Neural cell (in vitro differentiated cells): ENCODE measurements at regions not wholly inside any gene's neighbourhood (a gene's known extent, or its start where the extent isn't known, plus 50 kb on each side); places are given as distances from the start of the nearest gene placed in this dataset.

Experiments used
- H2AFZ ChIP-seq: fragments of 200-600, 300-800 bp; sonication (generic), shearing (Covaris generic); 2 replicates; pipeline ENCODE4 v1.6.0; 2014; ENCODE audit warnings: low read depth, mild to moderate bottlenecking, antibody characterized with exemption, low read length, moderate library complexity
- H3F3A ChIP-seq: fragments of 200-600 bp; shearing (Covaris generic); 2 replicates; pipeline ENCODE4 v1.6.1; 2016; ENCODE audit warnings: mild to moderate bottlenecking, moderate library complexity, mixed read lengths, antibody characterized with exemption, low read length; ENCODE audit not compliant: insufficient read depth, poor library complexity, severe bottlenecking
- H3K27ac ChIP-seq: fragments of 200-600, 300-800 bp; sonication (generic), shearing (Covaris generic); 2 replicates; pipeline ENCODE4 v1.5.1; 2014; ENCODE audit warnings: mild to moderate bottlenecking, low read length, moderate library complexity
- H3K27me3 ChIP-seq: fragments of 300-800, 200-600 bp; sonication (generic), shearing (Covaris generic); 2 replicates; pipeline ENCODE4 v1.6.0; 2014; ENCODE audit warnings: mild to moderate bottlenecking, low read depth, low read length, moderate library complexity; ENCODE audit not compliant: insufficient read depth
- H3K36me3 ChIP-seq: fragments of 300-800, 200-600 bp; sonication (generic), shearing (Covaris generic); 2 replicates; pipeline ENCODE4 v1.5.1; 2014; ENCODE audit warnings: mild to moderate bottlenecking, antibody characterized with exemption, low read length, moderate library complexity; ENCODE audit not compliant: insufficient read depth
- H3K4me2 ChIP-seq: fragments of 300-800, 200-600 bp; sonication (generic), shearing (Covaris generic); 2 replicates; pipeline ENCODE4 v1.6.0; 2014; ENCODE audit warnings: mild to moderate bottlenecking, low read length
- H3K4me3 ChIP-seq: fragments of 300-800, 200-600 bp; sonication (generic), shearing (Covaris generic); 2 replicates; pipeline ENCODE4 v1.5.1; 2014; ENCODE audit warnings: mild to moderate bottlenecking, low read length, moderate library complexity
- H3K79me2 ChIP-seq: fragments of 200-600 bp; shearing (Covaris generic); replicated peaks from 2 replicates; pipeline ENCODE4 v1.6.0; 2014; ENCODE audit warnings: mild to moderate bottlenecking, low read length, moderate library complexity; ENCODE audit not compliant: insufficient read depth
- H3K9ac ChIP-seq: fragments of 300-800, 200-600 bp; sonication (generic), shearing (Covaris generic); 2 replicates; pipeline ENCODE4 v1.6.1; 2016; ENCODE audit warnings: mild to moderate bottlenecking, low read length, mixed read lengths
- H3K9me2 ChIP-seq: fragments of 200-600 bp; shearing (Covaris generic); 2 replicates; pipeline ENCODE4 v1.6.1; 2016; ENCODE audit warnings: mild to moderate bottlenecking, low read length, mixed read lengths; ENCODE audit not compliant: insufficient read depth
- H3K9me3 ChIP-seq: fragments of 200-600, 300-800 bp; sonication (generic), shearing (Covaris generic); 2 replicates; pipeline ENCODE4 v1.6.1; 2016; ENCODE audit warnings: mild to moderate bottlenecking, mixed run types, low read length, moderate library complexity, mixed read lengths
- H4K20me1 ChIP-seq: fragments of 200-600 bp; shearing (Covaris generic); 2 replicates; pipeline ENCODE4 v1.6.1; 2016; ENCODE audit warnings: mild to moderate bottlenecking, mixed run types; ENCODE audit not compliant: insufficient read depth
- EP300 ChIP-seq: fragments of 450-650 bp; conservative IDR thresholded peaks from 2 replicates; pipeline ENCODE4 v1.6.1; 2014; ENCODE audit warnings: antibody characterized with exemption, mild to moderate bottlenecking, moderate library complexity; ENCODE audit not compliant: poor library complexity, severe bottlenecking
- EZH2 ChIP-seq: fragments of 200-600, 300-800 bp; shearing (Covaris generic), sonication (generic); IDR thresholded peaks from 2 replicates; pipeline ENCODE4 v1.6.1; 2014; ENCODE audit warnings: antibody characterized with exemption, low read length, borderline replicate concordance, mild to moderate bottlenecking; ENCODE audit not compliant: insufficient read depth, poor library complexity, severe bottlenecking
- MXI1 ChIP-seq: fragments of 450-650 bp; conservative IDR thresholded peaks from 2 replicates; pipeline ENCODE4 v1.6.1; 2014; ENCODE audit warnings: antibody characterized with exemption, mild to moderate bottlenecking; ENCODE audit not compliant: poor library complexity, severe bottlenecking
- POLR2AphosphoS5 ChIP-seq: IDR thresholded peaks from 2 replicates; pipeline ENCODE4 v1.6.1; 2012
- RAD21 ChIP-seq: fragments of 450-650 bp; conservative IDR thresholded peaks from 2 replicates; pipeline ENCODE4 v1.6.1; 2014; ENCODE audit warnings: antibody characterized with exemption, mild to moderate bottlenecking, moderate library complexity
- SMC3 ChIP-seq: fragments of 450-650 bp; conservative IDR thresholded peaks from 2 replicates; pipeline ENCODE4 v1.6.1; 2014; ENCODE audit warnings: antibody characterized with exemption, mild to moderate bottlenecking, moderate library complexity; ENCODE audit not compliant: poor library complexity
- TAF1 ChIP-seq: IDR thresholded peaks from 2 replicates; pipeline ENCODE4 v1.6.1; 2012; ENCODE audit warnings: low read depth
- TF ChIP-seq, protein P1 (sequence below): fragments of 450-650 bp; IDR thresholded peaks from 2 replicates; pipeline ENCODE4 v1.5.1; 2014; ENCODE audit warnings: antibody characterized with exemption, mild to moderate bottlenecking, moderate library complexity; ENCODE audit not compliant: poor library complexity, severe bottlenecking
- TF ChIP-seq, protein P2 (sequence below): IDR thresholded peaks from 2 replicates; pipeline ENCODE4 v1.6.1; 2012; ENCODE audit warnings: borderline replicate concordance

DNA sequence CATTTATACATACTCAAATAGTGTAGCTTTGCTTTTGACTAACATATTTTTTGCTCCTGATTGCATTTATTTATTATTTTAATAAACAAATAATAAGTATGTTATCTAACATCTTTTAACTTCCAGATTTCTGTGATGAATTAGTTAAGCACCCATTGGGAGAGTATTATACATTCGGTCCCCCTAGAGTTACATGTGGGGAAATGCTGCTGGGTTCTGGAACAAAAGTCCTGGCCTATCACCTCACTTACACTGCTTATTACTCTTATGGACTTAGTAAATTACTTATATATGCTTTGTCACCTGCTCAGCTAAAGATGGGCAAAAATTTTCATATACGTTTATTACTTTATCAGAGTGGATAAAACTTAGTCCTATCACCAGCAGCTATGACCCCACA, 1163.0 kb downstream of the FAM181B start:
- Histone ChIP-seq H2AFZ (no peak overlapping the region), H3K36me3 (no peaks in the 10 kb centered on the region), H3K79me2 (no peaks in the 10 kb centered on the region), H3K27me3 (no peaks in the 10 kb centered on the region), H3K9ac (no peak overlapping the region), H3F3A (no peaks in the 10 kb centered on the region), H3K27ac (no peak overlapping the region), H3K9me2 (no peaks in the 10 kb centered on the region), H3K4me3 (no peak overlapping the region), H3K4me2 (no peak overlapping the region), H4K20me1 (no peaks in the 10 kb centered on the region), H3K9me3 (no peaks in the 10 kb centered on the region)
- TF ChIP-seq, protein P1, sequence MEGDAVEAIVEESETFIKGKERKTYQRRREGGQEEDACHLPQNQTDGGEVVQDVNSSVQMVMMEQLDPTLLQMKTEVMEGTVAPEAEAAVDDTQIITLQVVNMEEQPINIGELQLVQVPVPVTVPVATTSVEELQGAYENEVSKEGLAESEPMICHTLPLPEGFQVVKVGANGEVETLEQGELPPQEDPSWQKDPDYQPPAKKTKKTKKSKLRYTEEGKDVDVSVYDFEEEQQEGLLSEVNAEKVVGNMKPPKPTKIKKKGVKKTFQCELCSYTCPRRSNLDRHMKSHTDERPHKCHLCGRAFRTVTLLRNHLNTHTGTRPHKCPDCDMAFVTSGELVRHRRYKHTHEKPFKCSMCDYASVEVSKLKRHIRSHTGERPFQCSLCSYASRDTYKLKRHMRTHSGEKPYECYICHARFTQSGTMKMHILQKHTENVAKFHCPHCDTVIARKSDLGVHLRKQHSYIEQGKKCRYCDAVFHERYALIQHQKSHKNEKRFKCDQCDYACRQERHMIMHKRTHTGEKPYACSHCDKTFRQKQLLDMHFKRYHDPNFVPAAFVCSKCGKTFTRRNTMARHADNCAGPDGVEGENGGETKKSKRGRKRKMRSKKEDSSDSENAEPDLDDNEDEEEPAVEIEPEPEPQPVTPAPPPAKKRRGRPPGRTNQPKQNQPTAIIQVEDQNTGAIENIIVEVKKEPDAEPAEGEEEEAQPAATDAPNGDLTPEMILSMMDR: no peak
- TF ChIP-seq SMC3 (no peak), POLR2AphosphoS5 (no peak), EP300 (no peak), TAF1 (no peak), EZH2 (no peak), RAD21 (no peak), MXI1 (no peak)
- TF ChIP-seq, protein P2, sequence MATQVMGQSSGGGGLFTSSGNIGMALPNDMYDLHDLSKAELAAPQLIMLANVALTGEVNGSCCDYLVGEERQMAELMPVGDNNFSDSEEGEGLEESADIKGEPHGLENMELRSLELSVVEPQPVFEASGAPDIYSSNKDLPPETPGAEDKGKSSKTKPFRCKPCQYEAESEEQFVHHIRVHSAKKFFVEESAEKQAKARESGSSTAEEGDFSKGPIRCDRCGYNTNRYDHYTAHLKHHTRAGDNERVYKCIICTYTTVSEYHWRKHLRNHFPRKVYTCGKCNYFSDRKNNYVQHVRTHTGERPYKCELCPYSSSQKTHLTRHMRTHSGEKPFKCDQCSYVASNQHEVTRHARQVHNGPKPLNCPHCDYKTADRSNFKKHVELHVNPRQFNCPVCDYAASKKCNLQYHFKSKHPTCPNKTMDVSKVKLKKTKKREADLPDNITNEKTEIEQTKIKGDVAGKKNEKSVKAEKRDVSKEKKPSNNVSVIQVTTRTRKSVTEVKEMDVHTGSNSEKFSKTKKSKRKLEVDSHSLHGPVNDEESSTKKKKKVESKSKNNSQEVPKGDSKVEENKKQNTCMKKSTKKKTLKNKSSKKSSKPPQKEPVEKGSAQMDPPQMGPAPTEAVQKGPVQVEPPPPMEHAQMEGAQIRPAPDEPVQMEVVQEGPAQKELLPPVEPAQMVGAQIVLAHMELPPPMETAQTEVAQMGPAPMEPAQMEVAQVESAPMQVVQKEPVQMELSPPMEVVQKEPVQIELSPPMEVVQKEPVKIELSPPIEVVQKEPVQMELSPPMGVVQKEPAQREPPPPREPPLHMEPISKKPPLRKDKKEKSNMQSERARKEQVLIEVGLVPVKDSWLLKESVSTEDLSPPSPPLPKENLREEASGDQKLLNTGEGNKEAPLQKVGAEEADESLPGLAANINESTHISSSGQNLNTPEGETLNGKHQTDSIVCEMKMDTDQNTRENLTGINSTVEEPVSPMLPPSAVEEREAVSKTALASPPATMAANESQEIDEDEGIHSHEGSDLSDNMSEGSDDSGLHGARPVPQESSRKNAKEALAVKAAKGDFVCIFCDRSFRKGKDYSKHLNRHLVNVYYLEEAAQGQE: no peak

DNA sequence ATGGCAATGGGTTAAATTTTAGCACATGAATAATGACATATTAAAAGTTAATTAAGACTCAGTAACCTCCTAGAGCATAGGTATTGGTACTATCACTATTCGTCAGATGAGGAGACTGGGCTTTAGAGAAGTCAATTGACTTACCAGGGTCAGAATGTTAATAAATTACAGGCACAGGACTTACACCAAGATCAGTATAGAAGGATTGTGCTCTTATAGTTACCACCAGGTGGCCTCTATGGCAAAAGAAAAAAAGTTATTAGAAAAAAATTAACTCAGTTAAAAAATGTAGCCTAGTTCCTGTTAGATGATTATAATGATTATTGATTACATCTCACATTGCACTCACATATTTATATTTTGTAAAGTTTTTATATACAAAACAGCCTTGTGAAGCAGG, 1163.7 kb downstream of the FAM181B start:
- Histone ChIP-seq H3K9ac (no peak overlapping the region), H3K9me2 (no peaks in the 10 kb centered on the region), H3K79me2 (no peaks in the 10 kb centered on the region), H3K36me3 (no peaks in the 10 kb centered on the region), H3K27ac (no peak overlapping the region), H3K9me3 (no peaks in the 10 kb centered on the region), H2AFZ (no peak overlapping the region), H3K4me3 (no peak overlapping the region), H4K20me1 (no peaks in the 10 kb centered on the region), H3K4me2 (no peak overlapping the region), H3F3A (no peaks in the 10 kb centered on the region), H3K27me3 (no peaks in the 10 kb centered on the region)
- TF ChIP-seq EP300 (no peak), MXI1 (no peak)
- TF ChIP-seq, protein P1: peak; percentile 16
